HFF-Myc (cell line): ENCODE measurements at regions not wholly inside any gene's neighbourhood (a gene's known extent, or its start where the extent isn't known, plus 50 kb on each side); places are given as distances from the start of the nearest gene placed in this dataset.
"Not testable (repeated sequence)": the region's sequence is repeated elsewhere in the genome, so short reads cannot be mapped to it uniquely, and the experiment has no call there.

Experiments used
- DNase-seq: peaks from one replicate; pipeline ENCODE4 v3.0.0-alpha.2; 2011; ENCODE audit warnings: low read depth; ENCODE audit errors: extremely low read depth
- H3K4me3 ChIP-seq: replicated peaks from 2 replicates; pipeline ENCODE4 v1.5.1; 2011; ENCODE audit warnings: low read depth, mild to moderate bottlenecking, control low read depth, low read length
- TF ChIP-seq, protein P1 (sequence below): IDR thresholded peaks from 2 replicates; pipeline ENCODE4 v1.5.1; 2012; ENCODE audit warnings: mild to moderate bottlenecking, low read depth, low read length, control low read depth; ENCODE audit errors: missing control alignments

DNA sequence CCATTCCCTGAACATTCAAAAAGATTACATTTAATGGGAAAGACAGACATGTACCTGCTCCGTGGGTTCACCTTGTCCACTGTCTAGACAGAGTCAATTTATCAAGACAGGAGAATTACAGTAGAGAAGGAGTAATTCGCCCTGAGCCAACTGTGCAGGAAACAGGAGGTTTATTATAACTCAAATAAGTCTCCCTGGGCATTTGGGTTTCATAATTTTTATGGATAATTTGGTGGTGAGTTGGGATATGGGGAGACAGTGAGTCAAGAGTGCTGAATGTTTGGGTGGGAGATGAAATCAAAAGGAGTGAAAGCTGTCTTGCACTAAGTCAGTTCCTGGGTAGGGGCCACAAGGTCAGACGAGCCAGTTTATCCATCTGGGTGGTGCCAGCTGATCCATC is 165.9 kb upstream of the NAMPT start:
- TF ChIP-seq, protein P1, sequence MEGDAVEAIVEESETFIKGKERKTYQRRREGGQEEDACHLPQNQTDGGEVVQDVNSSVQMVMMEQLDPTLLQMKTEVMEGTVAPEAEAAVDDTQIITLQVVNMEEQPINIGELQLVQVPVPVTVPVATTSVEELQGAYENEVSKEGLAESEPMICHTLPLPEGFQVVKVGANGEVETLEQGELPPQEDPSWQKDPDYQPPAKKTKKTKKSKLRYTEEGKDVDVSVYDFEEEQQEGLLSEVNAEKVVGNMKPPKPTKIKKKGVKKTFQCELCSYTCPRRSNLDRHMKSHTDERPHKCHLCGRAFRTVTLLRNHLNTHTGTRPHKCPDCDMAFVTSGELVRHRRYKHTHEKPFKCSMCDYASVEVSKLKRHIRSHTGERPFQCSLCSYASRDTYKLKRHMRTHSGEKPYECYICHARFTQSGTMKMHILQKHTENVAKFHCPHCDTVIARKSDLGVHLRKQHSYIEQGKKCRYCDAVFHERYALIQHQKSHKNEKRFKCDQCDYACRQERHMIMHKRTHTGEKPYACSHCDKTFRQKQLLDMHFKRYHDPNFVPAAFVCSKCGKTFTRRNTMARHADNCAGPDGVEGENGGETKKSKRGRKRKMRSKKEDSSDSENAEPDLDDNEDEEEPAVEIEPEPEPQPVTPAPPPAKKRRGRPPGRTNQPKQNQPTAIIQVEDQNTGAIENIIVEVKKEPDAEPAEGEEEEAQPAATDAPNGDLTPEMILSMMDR: no peak
- no peak overlapping the region for H3K4me3 ChIP-seq
- no peak for DNase-seq

DNA sequence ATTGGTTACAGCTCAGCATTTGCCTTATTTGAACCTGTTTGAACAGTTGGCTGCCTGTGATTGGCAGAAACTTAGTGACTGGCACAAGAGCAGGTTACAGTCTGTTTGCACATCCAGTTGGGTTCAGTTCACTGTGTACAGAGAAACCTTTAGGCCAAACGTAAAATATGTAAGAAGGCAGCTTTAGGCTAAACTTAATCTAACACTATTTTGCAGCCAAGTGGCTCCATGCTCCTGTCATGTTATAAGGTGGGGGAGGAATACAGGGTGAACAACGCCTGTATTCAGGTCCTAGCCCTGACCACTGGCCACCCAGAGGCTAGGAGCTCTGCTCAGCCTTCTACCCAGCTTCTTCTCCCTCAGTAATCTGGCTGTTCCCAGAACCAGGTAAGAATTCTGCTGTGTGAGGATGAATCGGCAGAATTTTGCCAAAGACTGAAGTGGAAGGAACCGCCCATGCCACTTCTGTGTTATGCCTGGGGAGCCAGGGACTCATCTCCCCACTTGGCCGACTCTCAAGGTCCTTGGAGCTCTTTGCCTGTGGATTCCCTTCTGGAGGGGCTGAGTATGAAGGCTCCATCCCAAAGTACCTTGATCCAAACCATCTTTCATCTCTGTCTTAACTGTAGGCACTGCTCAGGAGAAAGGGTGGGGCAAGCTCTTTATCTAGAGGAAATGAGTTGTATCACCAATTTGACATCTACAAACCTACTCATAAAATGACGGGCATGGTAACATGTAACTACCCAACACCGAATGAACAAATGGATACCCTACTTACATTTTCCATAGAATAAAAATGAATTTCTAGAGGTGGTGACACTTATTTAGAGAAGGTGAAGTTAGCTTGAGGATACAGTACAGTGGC is 164.4 kb upstream of the NAMPT start:
- H3K4me3 ChIP-seq: no peak overlapping the region
- TF ChIP-seq, protein P1: no peak
- DNase-seq: no peak

DNA sequence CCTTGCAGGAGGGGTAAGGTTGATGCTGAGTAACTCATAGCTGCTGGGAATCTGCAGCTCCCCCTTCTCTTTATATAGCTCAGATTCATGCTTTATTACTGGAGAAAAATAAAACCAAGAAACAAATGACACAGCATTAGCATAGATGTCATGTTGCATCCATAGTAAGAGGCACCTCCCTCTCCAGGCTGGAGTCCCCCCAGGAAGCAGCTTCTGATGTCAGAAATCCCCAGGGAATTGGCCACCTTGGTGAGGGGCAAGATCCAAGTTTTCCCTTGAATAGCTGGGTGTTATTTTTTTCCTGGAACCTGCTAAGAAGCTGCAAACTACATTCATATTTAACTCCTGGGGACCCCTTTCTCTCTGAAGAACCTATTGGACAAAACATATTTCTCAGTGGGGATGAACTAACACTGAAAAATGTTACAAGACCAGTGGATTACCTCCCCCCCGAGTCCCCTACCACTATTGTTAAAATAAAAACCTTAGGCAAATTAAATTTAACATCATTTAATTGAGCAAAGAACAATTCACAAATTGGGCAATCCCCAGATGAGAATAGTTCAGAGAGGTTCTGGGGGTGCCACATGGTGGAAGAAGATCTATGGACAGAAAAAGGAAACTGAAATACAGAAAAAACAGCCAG is 163.7 kb upstream of the NAMPT start:
- no peak overlapping the region for H3K4me3 ChIP-seq
- DNase-seq: no peak
- TF ChIP-seq, protein P1: no peak

DNA sequence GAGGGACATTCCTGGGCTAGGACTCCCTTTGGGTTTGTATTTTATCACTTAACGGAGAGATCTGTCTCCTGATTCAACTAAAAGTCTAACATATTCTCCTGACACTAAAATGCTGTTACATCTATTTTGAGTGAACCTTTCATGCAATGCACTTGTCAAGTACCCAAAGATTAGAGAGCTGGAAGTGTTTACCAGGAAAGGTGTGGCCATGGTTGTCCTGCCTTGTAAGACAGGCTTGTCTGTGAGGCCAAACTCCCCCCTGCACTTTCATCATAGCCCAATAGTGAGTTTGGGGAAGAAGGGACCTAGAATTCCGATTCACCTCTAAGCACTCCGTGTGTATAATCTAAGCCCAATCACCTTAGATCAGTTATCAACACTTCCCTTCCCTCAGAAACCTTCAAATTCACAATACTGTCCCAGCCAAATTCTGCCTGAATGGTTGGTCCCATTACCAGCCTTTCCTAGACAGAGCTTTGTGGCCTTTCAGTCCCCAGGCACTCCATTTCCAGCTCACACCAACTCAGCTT is 162.6 kb upstream of the NAMPT start:
- no peak overlapping the region for H3K4me3 ChIP-seq
- TF ChIP-seq, protein P1: no peak
- no peak for DNase-seq

DNA sequence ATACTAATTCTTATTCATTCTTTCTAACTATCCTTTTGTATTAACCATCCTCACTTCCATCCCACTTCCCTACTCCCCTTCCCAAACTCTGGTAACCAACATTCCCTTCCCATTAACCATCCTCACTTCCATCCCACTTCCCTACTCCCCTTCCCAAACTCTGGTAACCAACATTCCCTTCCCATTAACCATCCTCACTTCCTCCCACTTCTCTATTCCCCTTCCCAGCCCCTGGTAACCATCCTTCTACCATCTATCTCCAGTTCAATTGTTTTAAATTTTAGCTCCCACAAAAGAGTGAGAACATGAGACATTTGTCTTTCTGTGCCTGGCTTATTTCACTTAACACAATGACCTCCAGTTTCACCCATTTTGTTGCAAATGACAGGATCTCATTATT is 160.6 kb upstream of the NAMPT start:
- not testable (repeated sequence) for H3K4me3 ChIP-seq, DNase-seq

DNA sequence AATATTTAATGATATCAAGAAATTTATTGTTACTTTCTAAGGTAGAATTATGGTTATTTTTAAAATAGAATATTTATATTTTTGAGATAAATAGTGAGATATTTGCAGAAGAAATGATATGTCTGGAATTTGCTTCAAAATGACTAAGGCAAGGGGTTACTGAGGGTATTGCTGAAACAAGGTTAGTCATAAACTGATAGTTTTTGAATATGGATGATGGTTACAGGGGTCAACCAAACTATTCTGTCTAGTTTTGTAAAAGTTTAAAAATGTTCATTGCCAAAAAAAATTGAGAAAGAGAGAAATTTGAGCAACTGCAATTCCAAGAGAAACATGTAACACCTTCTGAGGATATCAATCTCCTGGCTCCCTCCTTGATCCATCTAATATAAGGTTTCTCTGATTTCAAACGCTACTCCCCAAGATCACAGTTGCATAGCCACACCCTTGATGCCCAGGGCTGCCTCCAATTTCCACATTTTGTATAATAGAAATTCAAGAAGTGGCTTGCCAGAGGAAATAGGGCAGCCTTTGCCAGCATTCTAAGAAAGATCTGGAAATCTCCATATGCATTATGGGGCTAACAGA is 159.4 kb upstream of the NAMPT start:
- no peak for DNase-seq
- TF ChIP-seq, protein P1: no peak
- H3K4me3 ChIP-seq: no peak overlapping the region

DNA sequence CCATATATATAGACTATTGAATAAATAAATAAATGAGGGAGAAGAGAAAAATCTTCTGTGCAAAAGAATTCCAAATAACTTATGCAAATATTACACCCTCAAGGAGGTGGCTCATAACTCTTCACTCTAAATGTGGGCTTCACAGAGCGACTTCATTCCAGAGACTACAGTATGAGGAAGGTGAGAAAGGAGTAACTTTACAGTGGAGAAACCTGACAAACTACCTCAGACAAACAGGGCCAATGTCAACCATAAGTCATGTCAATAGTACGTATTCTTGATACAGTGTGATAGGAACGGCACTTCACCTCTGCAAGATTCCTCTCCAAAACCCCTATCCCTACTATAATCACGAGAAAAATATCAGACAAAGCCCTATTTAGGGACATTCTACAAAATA is 158.4 kb upstream of the NAMPT start:
- TF ChIP-seq, protein P1: no peak
- no peak for DNase-seq
- no peak overlapping the region for H3K4me3 ChIP-seq
